ENCODE measurements at regions not wholly inside any gene's neighbourhood (a gene's known extent, or its start where the extent isn't known, plus 50 kb on each side); places are given as distances from the start of the nearest gene placed in this dataset.

DNA sequence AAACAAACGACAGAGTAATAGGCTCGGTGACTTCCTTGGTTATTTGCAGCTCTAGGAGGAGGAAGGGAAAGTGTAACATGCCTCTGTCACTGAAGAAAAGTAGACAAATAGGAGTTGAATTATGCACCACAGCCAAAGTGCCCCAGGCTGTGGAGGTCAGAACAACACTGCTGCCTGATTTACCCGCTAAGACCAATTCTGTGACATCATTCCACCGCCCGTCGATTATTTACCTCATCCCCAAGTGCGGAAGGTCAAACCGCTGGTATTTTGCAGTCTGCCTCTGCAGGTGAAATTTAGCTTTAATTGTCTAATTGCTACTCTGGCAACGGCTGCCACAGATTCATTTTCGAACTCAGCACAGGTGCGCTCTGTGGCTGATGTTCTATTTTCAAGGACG is 106.3 kb upstream of the PRICKLE2 start:
- TF ChIP-seq, protein P1, sequence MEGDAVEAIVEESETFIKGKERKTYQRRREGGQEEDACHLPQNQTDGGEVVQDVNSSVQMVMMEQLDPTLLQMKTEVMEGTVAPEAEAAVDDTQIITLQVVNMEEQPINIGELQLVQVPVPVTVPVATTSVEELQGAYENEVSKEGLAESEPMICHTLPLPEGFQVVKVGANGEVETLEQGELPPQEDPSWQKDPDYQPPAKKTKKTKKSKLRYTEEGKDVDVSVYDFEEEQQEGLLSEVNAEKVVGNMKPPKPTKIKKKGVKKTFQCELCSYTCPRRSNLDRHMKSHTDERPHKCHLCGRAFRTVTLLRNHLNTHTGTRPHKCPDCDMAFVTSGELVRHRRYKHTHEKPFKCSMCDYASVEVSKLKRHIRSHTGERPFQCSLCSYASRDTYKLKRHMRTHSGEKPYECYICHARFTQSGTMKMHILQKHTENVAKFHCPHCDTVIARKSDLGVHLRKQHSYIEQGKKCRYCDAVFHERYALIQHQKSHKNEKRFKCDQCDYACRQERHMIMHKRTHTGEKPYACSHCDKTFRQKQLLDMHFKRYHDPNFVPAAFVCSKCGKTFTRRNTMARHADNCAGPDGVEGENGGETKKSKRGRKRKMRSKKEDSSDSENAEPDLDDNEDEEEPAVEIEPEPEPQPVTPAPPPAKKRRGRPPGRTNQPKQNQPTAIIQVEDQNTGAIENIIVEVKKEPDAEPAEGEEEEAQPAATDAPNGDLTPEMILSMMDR (IDR thresholded peaks at IDR 0.05) = no peak
- Histone ChIP-seq H3K4me3 (ENCODE audit: low read depth in 1 of 2, low read length in 1 of 2) (no peak overlapping the region), H3K4me1 (ENCODE audit: control insufficient read depth in 1 of 2, insufficient read depth in 1 of 2, low read depth in 1 of 2, low read length in 1 of 2) (no peaks in the 10 kb centered on the region), H3K9me3 (no peaks in the 10 kb centered on the region), H3K27me3 (no peaks in the 10 kb centered on the region), H3K36me3 (no peaks in the 10 kb centered on the region), H3K27ac (no peak overlapping the region)

- TF ChIP-seq, protein P1 (IDR thresholded peaks at IDR 0.05) = no peak
- Histone ChIP-seq H3K36me3 (no peaks in the 10 kb centered on the region), H3K4me3 (ENCODE audit: low read depth in 1 of 2, low read length in 1 of 2) (no peak overlapping the region), H3K9me3 (no peaks in the 10 kb centered on the region), H3K4me1 (ENCODE audit: control insufficient read depth in 1 of 2, insufficient read depth in 1 of 2, low read depth in 1 of 2, low read length in 1 of 2) (no peaks in the 10 kb centered on the region), H3K27ac (no peak overlapping the region), H3K27me3 (no peaks in the 10 kb centered on the region)
Measured at GRCh38 chr3:64329037-64329436, 103.8 kb upstream of the PRICKLE2 start.

DNA sequence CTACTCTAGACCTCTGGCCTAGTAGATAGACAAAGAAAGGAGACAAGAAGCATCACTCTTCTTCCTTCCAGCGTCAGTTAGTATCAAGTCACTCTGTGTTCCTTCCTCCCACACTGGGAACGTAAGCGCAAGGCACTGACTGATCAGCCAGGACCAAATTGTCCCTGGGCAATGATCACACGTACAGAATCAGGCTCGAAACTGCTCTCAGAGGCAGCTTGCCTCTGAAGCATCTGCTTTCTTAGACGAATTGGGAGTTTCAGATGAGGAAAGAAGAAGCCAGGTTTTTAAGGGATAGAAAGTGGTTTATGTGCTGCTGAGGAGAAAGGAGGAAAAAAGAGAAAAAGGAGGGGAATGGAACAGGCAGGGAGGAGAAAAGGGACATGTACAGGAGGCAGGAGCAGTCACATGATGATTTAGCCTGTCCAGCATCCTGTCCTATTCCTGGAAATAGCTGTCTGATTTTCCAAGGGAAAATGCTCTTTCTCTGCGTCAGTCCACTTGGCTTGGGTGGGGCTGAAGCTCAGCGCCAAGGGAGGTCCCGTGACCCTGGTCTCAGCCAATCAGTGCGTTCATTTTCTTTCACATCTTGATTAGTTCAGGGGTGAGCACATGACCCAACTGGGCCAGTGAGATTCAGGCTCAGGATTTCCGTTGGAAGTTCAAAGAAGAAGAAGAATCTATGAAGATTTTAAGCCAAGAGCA is 102.0 kb upstream of the PRICKLE2 start:
- no peaks in the 10 kb centered on the region for H3K27me3 ChIP-seq
- TF ChIP-seq, protein P1 (IDR thresholded peaks at IDR 0.05) = no peak
- H3K4me3 ChIP-seq (ENCODE audit: low read depth in 1 of 2, low read length in 1 of 2) = no peak overlapping the region
- H3K36me3 ChIP-seq = no peaks in the 10 kb centered on the region
- no peaks in the 10 kb centered on the region for H3K4me1 ChIP-seq (ENCODE audit: control insufficient read depth in 1 of 2, insufficient read depth in 1 of 2, low read depth in 1 of 2, low read length in 1 of 2)
- no peak overlapping the region for H3K27ac ChIP-seq
- H3K9me3 ChIP-seq = no peaks in the 10 kb centered on the region

GRCh38 chr3:64321747-64322146 is 96.5 kb upstream of the PRICKLE2 start:
- Histone ChIP-seq H3K4me3 (ENCODE audit: low read depth in 1 of 2, low read length in 1 of 2) (no peak overlapping the region), H3K4me1 (ENCODE audit: control insufficient read depth in 1 of 2, insufficient read depth in 1 of 2, low read depth in 1 of 2, low read length in 1 of 2) (no peaks in the 10 kb centered on the region), H3K9me3 (no peaks in the 10 kb centered on the region), H3K36me3 (no peaks in the 10 kb centered on the region), H3K27ac (no peak overlapping the region), H3K27me3 (no peaks in the 10 kb centered on the region)
- TF ChIP-seq, protein P1 (IDR thresholded peaks at IDR 0.05) = no peak

GRCh38 chr3:64319391-64319790 is 94.1 kb upstream of the PRICKLE2 start:
- no peaks in the 10 kb centered on the region for H3K9me3 ChIP-seq
- no peaks in the 10 kb centered on the region for H3K36me3 ChIP-seq
- TF ChIP-seq, protein P1 (IDR thresholded peaks at IDR 0.05) = no peak
- H3K27me3 ChIP-seq = no peaks in the 10 kb centered on the region
- H3K27ac ChIP-seq = no peak overlapping the region
- no peak overlapping the region for H3K4me3 ChIP-seq (ENCODE audit: low read depth in 1 of 2, low read length in 1 of 2)
- no peaks in the 10 kb centered on the region for H3K4me1 ChIP-seq (ENCODE audit: control insufficient read depth in 1 of 2, insufficient read depth in 1 of 2, low read depth in 1 of 2, low read length in 1 of 2)
